Spleen (tissue), 7 donors: ENCODE measurements at regions not wholly inside any gene's neighbourhood (a gene's known extent, or its start where the extent isn't known, plus 50 kb on each side); places are given as distances from the start of the nearest gene placed in this dataset.

Experiments used
- CTCF ChIP-seq, 11 experiments: fragments of 200-600 bp in 7 of 11; fragments of 450-650 bp in 4 of 11; sonication (generic) in 4 of 11; IDR thresholded peaks in 8 of 11; conservative IDR thresholded peaks in 3 of 11; 1 replicate in 7 of 11; 2 replicates in 4 of 11; pipeline versions ENCODE4 v1.4.0 to v1.8.0; 2016 to 2021; ENCODE audit warnings: antibody characterized with exemption in 11 of 11, inconsistent platforms in 4 of 11, mild to moderate bottlenecking in 1 of 11
- POLR2A ChIP-seq, 3 donors: fragments of 450-650 bp; IDR thresholded peaks; one replicate each; pipeline ENCODE4 v1.5.1; 2017; ENCODE audit warnings: antibody characterized with exemption in 3 of 3, mild to moderate bottlenecking in 1 of 3
- donor health status: DM: no; HTN: no; CAD: no; lungs with moderate emphysema.
- donor health status: DM: no; HTN: no; CAD: no.
- donor health status: DM: no; HTN: no; CAD: no.

GRCh38 chr13:82850644-82851043 lies 1031.6 kb downstream of the SLITRK1 start:
- no peak for TF ChIP-seq CTCF (IDR thresholded peaks at IDR 0.05 in 8 of 11, conservative IDR thresholded peaks at IDR 0.05 in 3 of 11)
- no peak for TF ChIP-seq POLR2A (IDR thresholded peaks at IDR 0.05)
